ENCODE measurements at regions not wholly inside any gene's neighbourhood (a gene's known extent, or its start where the extent isn't known, plus 50 kb on each side); places are given as distances from the start of the nearest gene placed in this dataset.

- DNase-seq (ENCODE audit: low read depth): no peak
These were observed 644.3 kb downstream of the CBLN2 start for GRCh38 chr18:71899707-71900472.

- no peak for DNase-seq (ENCODE audit: low read depth)
These were observed 645.0 kb downstream of the CBLN2 start for GRCh38 chr18:71899183-71899582.

- DNase-seq (ENCODE audit: low read depth): no peak
These were observed 656.6 kb downstream of the CBLN2 start for GRCh38 chr18:71887509-71887908.

GRCh38 chr18:71878226-71878625 lies 665.9 kb downstream of the CBLN2 start:
- DNase-seq (ENCODE audit: low read depth): no peak

GRCh38 chr18:71873695-71874094 lies 670.4 kb downstream of the CBLN2 start:
- DNase-seq (ENCODE audit: low read depth): no peak

DNA sequence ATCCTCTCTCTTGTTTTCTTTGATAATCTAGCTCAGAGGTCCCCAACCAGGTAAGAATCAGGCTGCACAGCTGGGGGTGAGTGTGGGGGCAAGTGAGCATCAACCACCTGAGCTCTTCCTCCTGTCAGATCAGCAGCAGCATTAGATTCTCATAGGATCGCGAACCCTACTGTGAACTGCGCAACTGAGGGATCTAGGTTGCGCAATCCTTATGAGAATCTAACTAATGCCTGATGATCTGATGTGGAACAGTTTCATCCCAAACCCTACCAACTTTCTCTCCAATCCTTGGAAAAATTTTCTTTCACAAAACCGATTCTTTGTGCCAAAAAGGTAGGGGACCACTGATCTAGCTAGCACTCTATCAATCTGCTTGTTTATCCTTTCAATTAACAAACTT lies 678.3 kb downstream of the CBLN2 start:
- DNase-seq (ENCODE audit: low read depth): no peak

DNA sequence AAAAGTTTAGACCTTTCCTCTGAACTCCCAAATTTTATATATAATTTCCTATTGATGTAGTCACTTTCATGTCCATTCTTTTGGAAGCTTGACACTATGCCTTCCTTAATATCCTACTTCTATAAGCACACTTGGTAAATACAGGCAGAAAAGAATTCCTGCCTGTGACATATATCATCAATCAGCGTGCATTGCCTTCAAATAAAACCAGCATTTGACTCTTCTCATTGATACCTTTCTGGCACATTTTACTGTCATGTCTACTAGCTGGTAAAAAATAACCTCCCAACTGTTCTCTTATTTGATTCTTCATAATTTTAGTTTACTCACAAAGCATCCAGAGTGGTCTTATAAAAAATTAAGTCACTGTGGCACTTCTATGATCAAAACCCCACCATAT lies 693.5 kb downstream of the CBLN2 start:
- DNase-seq (ENCODE audit: low read depth): no peak

DNA sequence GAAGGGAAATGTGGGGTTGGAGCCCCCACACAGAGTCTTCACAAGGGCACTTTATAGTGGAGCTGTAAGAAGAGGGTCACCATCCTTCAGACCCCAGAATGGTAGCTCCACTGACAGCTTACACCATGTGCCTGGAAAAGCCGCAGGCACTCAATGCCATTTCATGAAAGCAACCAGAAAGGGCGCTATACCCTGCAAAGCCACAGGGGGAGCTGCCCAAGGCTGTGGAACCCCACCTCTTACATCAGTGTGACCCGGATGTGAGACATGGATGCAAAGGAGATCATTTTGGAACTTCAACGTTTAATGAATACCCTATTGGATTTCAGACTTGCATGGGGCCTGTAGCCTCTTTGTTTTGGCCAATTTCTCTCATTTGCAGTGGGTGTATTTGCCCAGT lies 694.7 kb downstream of the CBLN2 start:
- DNase-seq (ENCODE audit: low read depth): no peak

GRCh38 chr18:71846716-71847115 lies 697.4 kb downstream of the CBLN2 start:
- no peak for DNase-seq (ENCODE audit: low read depth)

GRCh38 chr18:71844814-71845213 lies 699.3 kb downstream of the CBLN2 start:
- no peak for DNase-seq (ENCODE audit: low read depth)

- DNase-seq (ENCODE audit: low read depth): no peak
These were observed 701.5 kb downstream of the CBLN2 start for GRCh38 chr18:71842666-71843065.

GRCh38 chr18:71837547-71837946 lies 706.6 kb downstream of the CBLN2 start:
- DNase-seq (ENCODE audit: low read depth): no peak

GRCh38 chr18:71832946-71833617 lies 711.1 kb downstream of the CBLN2 start:
- no peak for DNase-seq (ENCODE audit: low read depth)

DNA sequence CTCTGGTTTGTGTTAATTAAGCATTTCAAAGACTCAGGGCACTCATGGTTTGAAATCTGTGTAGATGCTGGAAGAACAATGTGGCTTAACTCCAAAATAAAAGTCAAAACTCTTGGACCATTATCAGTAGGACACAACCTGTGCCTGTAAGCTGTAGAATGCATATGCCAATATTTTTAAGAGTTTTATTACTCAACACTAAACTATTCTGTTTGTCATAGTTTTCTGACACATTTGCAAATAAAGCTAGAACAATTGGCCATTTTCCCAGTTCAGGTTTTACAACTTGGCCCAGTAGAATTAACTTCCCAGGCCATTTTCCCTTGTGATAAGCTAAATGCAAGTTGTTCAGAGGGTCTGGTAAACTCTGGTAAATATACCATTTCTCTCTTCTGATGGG lies 713.1 kb downstream of the CBLN2 start:
- peak; percentile 3 for DNase-seq (ENCODE audit: low read depth)

DNA sequence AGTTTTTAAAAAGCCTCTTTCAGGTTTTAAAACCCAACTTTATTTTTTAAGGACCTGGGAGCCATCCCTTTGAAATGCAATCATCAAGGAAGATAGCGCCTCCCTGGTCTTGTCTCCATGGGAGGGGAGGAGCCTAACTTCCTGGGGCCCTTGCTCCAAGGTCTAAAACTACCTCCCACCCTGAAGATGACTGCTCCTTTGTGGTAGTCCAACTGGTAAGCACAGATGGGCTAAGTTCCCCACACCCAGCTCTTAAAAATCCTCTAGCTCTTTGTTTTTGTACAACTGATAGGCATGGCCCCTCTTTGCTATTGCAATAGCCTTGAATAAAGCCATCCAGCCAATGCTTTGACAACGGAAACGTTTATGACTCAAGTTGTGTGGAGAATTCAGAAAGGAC lies 716.8 kb downstream of the CBLN2 start:
- no peak for DNase-seq (ENCODE audit: low read depth)

- DNase-seq (ENCODE audit: low read depth): no peak
These were observed 728.8 kb downstream of the CBLN2 start for GRCh38 chr18:71815305-71815704.

DNA sequence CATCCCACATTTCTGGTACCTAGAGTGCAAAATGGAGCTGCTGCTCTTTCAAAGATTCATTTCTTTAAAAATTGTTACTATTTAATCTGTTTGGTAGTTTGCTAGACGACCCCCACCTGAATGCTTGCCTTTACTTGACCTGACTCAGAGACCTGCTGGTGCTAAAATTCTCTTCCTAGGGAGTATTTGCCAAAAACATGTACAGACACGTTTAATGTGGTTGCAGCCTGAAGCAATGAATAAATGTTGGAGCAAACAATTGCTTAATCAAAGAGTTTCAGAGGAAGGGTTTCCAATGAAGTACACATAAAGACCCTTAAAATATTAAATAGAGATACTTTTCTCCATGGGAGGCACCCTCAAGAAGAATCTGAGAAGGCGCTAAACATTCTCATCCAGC lies 734.4 kb downstream of the CBLN2 start:
- no peak for DNase-seq (ENCODE audit: low read depth)

- no peak for DNase-seq (ENCODE audit: low read depth)
These were observed 735.5 kb downstream of the CBLN2 start for GRCh38 chr18:71808616-71809015.

- no peak for DNase-seq (ENCODE audit: low read depth)
These were observed 736.6 kb downstream of the CBLN2 start for GRCh38 chr18:71807586-71807985.

DNA sequence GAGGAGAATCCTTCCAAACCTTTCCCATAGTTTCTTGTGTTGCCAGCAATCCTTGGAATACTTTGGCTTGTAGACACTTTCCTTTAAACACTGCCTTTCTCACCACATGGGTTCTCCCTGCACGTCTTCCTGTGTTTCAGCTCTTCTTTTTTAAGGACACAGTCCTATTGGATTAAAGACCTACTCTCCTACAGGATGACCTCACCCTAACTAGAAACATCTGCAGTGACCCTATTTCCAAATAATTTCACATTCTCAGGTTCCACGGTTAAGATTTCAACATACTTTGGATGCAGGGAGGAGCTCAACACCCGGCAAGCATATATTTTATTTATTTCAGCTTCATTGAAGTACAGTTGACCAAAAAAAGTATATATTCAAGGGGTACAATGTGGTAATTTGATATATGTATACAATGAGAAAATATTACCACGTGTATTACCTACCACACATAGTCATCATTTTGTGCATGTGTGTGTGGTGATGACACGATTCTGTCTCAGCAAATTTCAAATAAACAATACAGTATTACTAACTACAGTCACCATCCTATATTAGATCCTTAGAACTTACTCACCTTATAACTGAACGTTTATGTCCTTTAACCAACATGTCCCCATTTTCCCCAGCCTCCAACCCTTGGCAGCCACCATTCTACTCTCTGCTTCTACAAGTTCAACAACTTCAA lies 745.0 kb downstream of the CBLN2 start:
- no peak for DNase-seq (ENCODE audit: low read depth)

DNA sequence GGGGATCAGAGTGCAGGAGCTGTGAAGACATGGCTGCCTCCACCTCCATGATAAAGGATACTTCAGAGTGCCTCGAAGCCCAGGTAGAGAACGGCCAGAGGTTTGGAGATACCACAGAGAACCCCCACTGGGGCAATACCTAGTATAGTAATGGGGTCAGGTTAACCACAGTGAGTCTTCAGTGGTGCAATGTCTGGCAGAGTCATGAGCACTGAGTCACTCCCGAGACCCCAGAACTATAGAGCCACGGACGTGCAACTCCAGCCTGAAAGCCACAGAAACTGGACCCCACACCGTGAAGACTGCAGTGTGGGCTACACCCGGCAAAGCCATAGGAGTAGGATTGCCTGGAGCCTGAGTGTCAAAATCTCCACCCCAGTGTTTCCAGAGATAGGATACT lies 746.6 kb downstream of the CBLN2 start:
- DNase-seq (ENCODE audit: low read depth): no peak

DNA sequence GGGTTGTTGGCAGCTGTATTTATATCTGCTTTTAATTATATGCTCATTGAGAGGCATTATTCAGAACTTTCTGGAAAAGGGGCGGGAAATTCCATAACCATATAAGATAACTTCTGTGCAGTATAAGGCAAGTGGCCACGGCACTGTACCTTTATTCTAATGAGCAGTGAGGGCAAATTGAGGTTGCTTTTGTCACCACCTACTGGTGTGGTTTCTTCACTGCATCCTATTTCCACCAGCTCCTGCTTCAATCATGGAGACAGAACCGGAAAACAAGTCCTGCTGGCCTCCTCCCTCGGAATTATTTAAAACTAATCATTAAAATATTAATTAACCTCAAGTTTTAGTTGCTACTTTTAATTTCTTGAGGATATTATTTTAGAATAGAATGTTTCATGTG lies 759.4 kb downstream of the CBLN2 start:
- no peak for DNase-seq (ENCODE audit: low read depth)

DNA sequence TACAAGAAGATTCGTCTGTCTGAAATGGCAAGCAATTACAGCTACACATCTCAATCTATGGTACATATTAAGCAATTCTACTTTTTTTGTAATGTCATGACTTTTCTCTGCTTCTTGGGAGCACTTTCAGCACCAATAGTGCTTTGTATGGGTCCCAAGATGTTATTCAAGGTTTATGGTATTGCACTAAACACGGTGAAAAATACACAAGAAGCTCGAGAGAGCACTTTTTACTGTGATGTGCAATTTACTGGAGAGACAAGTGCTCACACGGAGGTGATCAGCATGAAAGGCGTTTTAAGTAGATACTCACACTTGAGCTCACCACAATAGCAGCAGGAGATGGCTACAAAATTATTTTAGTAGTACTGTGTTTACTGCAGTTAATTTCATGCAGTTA lies 783.6 kb downstream of the CBLN2 start:
- no peak for DNase-seq (ENCODE audit: low read depth)
